ENCODE measurements at regions not wholly inside any gene's neighbourhood (a gene's known extent, or its start where the extent isn't known, plus 50 kb on each side); places are given as distances from the start of the nearest gene placed in this dataset.

- peak; percentile 1 for DNase-seq (ENCODE audit: low spot score)
Measured at GRCh38 chr9:88077071-88077617, 61.1 kb downstream of the SPATA31C2 start.

- peak; percentile 91 for DNase-seq (ENCODE audit: low spot score)
Measured at GRCh38 chr9:88076286-88077070, 61.8 kb downstream of the SPATA31C2 start.

GRCh38 chr9:88075966-88076285 is 62.3 kb downstream of the SPATA31C2 start:
- no peak for DNase-seq (ENCODE audit: low spot score)

GRCh38 chr9:88075506-88075905 is 62.8 kb downstream of the SPATA31C2 start:
- no peak for DNase-seq (ENCODE audit: low spot score)

GRCh38 chr9:88074931-88075330 is 63.3 kb downstream of the SPATA31C2 start:
- no peak for DNase-seq (ENCODE audit: low spot score)

- no peak for DNase-seq (ENCODE audit: low spot score)
Measured at GRCh38 chr9:88072831-88073375, 65.4 kb downstream of the SPATA31C2 start.

GRCh38 chr9:88071331-88071730 is 66.9 kb downstream of the SPATA31C2 start:
- DNase-seq (ENCODE audit: low spot score), result no peak

GRCh38 chr9:88065619-88066018 is 72.7 kb downstream of the SPATA31C2 start:
- DNase-seq (ENCODE audit: low spot score), result peak; percentile 21

- no peak for DNase-seq (ENCODE audit: low spot score)
Measured at GRCh38 chr9:88064554-88064953, 73.7 kb downstream of the SPATA31C2 start.

- DNase-seq (ENCODE audit: low spot score), result no peak
Measured at GRCh38 chr9:88060746-88061145, 77.5 kb downstream of the SPATA31C2 start.

GRCh38 chr9:88059469-88059868 is 78.8 kb downstream of the SPATA31C2 start:
- DNase-seq (ENCODE audit: low spot score), result no peak

- DNase-seq (ENCODE audit: low spot score), result no peak
Measured at GRCh38 chr9:88056876-88057275, 81.4 kb downstream of the SPATA31C2 start.

- no peak for DNase-seq (ENCODE audit: low spot score)
Measured at GRCh38 chr9:88053856-88054501, 79.6 kb upstream of the CDK20 start.

GRCh38 chr9:88052321-88052965 is 78.1 kb upstream of the CDK20 start:
- no peak for DNase-seq (ENCODE audit: low spot score)

GRCh38 chr9:88051138-88051537 is 76.8 kb upstream of the CDK20 start:
- no peak for DNase-seq (ENCODE audit: low spot score)

GRCh38 chr9:88049677-88050307 is 75.5 kb upstream of the CDK20 start:
- DNase-seq (ENCODE audit: low spot score), result no peak

GRCh38 chr9:88046542-88046941 is 72.2 kb upstream of the CDK20 start:
- DNase-seq (ENCODE audit: low spot score), result no peak

GRCh38 chr9:88045686-88046085 is 71.4 kb upstream of the CDK20 start:
- DNase-seq (ENCODE audit: low spot score), result no peak

- DNase-seq (ENCODE audit: low spot score), result no peak
Measured at GRCh38 chr9:88044200-88044599, 69.9 kb upstream of the CDK20 start.

- no peak for DNase-seq (ENCODE audit: low spot score)
Measured at GRCh38 chr9:88043647-88044046, 69.3 kb upstream of the CDK20 start.

GRCh38 chr9:88041447-88041846 is 67.1 kb upstream of the CDK20 start:
- DNase-seq (ENCODE audit: low spot score), result no peak

All from HT-29 (cell line).